Heart left ventricle (tissue), 16 donors: ENCODE measurements at regions not wholly inside any gene's neighbourhood (a gene's known extent, or its start where the extent isn't known, plus 50 kb on each side); places are given as distances from the start of the nearest gene placed in this dataset.

Experiments
- ATAC-seq, 4 donors: fragments of 200-7000 bp; cut with Tn5 transposase; one replicate each; pipeline ENCODE4 v1.9.1; 2020 to 2022; ENCODE audit warnings: moderate library complexity in 4 of 4, mild to moderate bottlenecking in 3 of 4, moderate number of reproducible peaks in 1 of 4
- DNase-seq, 5 donors: peaks; one replicate each; pipeline ENCODE4 v3.0.0-alpha.2; 2020
- H3K27ac ChIP-seq, 12 donors: fragments of 200-600 bp; sonication (generic) in 4 of 12; one replicate each; pipeline versions ENCODE4 v1.5.0 to v1.8.0; 2016 to 2022; ENCODE audit warnings: mild to moderate bottlenecking in 2 of 12
- H3K27me3 ChIP-seq, 9 donors: fragments of 200-600 bp; sonication (generic) in 2 of 9; one replicate each; pipeline versions ENCODE4 v1.5.1 to v1.8.0; 2016 to 2022; ENCODE audit warnings: mild to moderate bottlenecking in 3 of 9
- H3K36me3 ChIP-seq, 9 donors: fragments of 200-600 bp; sonication (generic) in 2 of 9; one replicate each; pipeline versions ENCODE4 v1.5.0 to v1.8.0; 2018 to 2022; ENCODE audit warnings: mild to moderate bottlenecking in 2 of 9
- H3K4me1 ChIP-seq, 12 donors: fragments of 200-600 bp; sonication (generic) in 4 of 12; one replicate each; pipeline versions ENCODE4 v1.5.0 to v1.8.0; 2016 to 2022; ENCODE audit warnings: mild to moderate bottlenecking in 3 of 12
- H3K4me3 ChIP-seq, 12 donors: fragments of 200-600 bp; sonication (generic) in 4 of 12; one replicate each; pipeline versions ENCODE4 v1.5.0 to v1.8.0; 2017 to 2022; ENCODE audit warnings: mild to moderate bottlenecking in 9 of 12, moderate library complexity in 4 of 12
- H3K9me3 ChIP-seq, 12 donors: fragments of 200-600 bp; sonication (generic) in 4 of 12; one replicate each; pipeline versions ENCODE4 v1.5.0 to v1.8.0; 2016 to 2022; ENCODE audit warnings: mild to moderate bottlenecking in 1 of 12
- CTCF ChIP-seq, 12 donors: fragments of 200-600 bp; sonication (generic) in 4 of 12; IDR thresholded peaks; one replicate each; pipeline versions ENCODE4 v1.5.0 to v1.8.0; 2018 to 2022; ENCODE audit warnings: antibody characterized with exemption in 12 of 12, mild to moderate bottlenecking in 5 of 12
- POLR2A ChIP-seq, 2 donors: fragments of 450-650 bp; IDR thresholded peaks; one replicate each; pipeline ENCODE4 v1.6.1; 2017; ENCODE audit warnings: antibody characterized with exemption in 2 of 2, mild to moderate bottlenecking in 2 of 2, moderate library complexity in 2 of 2
- WGBS, 4 donors: extraction: QIAGEN DNeasy Blood & Tissue Kit in 2 of 4; methylation state at CpG; one replicate each; pipeline versions ENCODE4 v1.1.5 to v1.1.7; 2013 to 2018; 5-methylcytosine and 5-hydroxymethylcytosine counted together
- intact Hi-C, 10 donors: fragments of 100-400 bp; cut with DNase I; formaldehyde crosslinking; loops; one replicate each; pipeline versions ENCODE4 v1.11.1 to v1.14.2; 2022
- donor health status: ischemic (EF 13 %, LVEDD 7.1; RV severe dilation, severe dysfunction).
- donor health status: healthy with polysubstance abuse.
- donor health status: DM: no; HTN: yes; CAD: no.
- donor health status: DM: no; HTN: no; CAD: no.
- donor health status: ischemic (EF 25% LVEDD 6.9; RV normal size, moderate dysfunction).
- donor health status: ischemic (EF 25% LVEDD 5.7; RV mildly dilated, moderate dysfunction).
- donor health status: healthy.
- donor health status: DM: yes; HTN: yes; CAD: no.
- donor health status: ischemic (EF 35%, LVEDD 5.7; RV mildly dilated, moderate dysfunction).
- donor health status: nonischemic (EF 11% LVEDD 7.7; RV severe dilation, severe dysfunction).
- donor health status: DM: yes; HTN: yes; CAD: no.
- donor health status: PGD.
- donor health status: ischemic (EF 29% LVEDD 5.4; RV normal size, mild dysfunction).
- donor health status: nonischemic (EF 23%, LVEDD 6.1; RV moderate dilation, normal function).

DNA sequence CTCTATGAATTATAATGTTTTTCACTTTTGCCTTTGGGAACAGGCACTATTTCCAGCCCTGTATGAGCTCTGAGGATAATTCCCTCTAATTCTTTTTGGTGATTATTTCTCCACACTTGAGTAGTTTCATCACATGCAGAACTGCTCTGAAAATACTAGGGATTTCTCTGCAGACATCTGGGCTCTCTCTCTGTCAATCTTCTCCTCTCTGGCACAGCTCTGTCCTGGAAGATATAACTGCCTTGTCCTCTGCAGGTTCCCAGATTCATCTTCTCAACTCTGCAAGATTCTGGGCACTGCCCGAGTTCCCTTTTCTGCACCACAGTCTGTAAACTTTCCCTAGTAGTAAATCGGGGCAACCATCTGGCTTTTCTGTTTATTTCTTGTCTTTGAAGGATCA is 131.3 kb upstream of the FMN2 start:
- no peak for ATAC-seq
- 71 to 80% (median 74%) methylated on average over 2 of the region's 2 CpGs for WGBS, 4 donors
- no peak for DNase-seq
- Histone ChIP-seq H3K27me3 (peaks cover 0 to 23% (median 0%) of the 10 kb centered on the region in 9 donors), H3K9me3 (peaks cover 0 to 5% (median 0%) of the 10 kb centered on the region in 12 donors), H3K27ac (no peak overlapping the region), H3K4me1 (no peaks in the 10 kb centered on the region), H3K36me3 (no peaks in the 10 kb centered on the region), H3K4me3 (no peak overlapping the region)
- TF ChIP-seq POLR2A (IDR thresholded peaks at IDR 0.05) (no peak), CTCF (IDR thresholded peaks at IDR 0.05) (no peak)
- intact Hi-C loops: no loop called here

DNA sequence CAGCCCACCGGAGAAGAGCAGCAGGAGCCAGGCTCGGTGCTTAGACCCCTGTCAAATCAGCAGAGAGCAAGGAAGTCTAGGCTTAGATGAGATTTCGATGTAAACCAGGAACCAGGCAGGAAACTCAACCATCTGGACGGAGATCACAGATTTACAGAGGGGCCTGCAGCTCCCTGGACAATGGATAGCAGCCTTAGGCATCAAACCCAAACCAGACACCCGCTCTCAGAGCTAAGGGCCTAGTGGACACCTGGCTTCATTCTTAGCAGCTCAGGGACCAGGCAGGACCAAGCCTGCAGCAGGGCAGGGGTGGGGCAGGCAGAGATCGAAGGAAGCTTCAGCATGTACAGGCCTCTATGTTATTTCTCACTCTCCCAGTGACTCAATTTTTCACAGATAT is 127.8 kb upstream of the FMN2 start:
- Histone ChIP-seq H3K9me3 (peaks cover 0 to 5% (median 0%) of the 10 kb centered on the region in 12 donors), H3K36me3 (no peaks in the 10 kb centered on the region), H3K27ac (no peak overlapping the region), H3K27me3 (peaks cover 0 to 22% (median 0%) of the 10 kb centered on the region in 9 donors), H3K4me1 (no peaks in the 10 kb centered on the region), H3K4me3 (no peak overlapping the region)
- TF ChIP-seq CTCF (IDR thresholded peaks at IDR 0.05): no peak
- no peak for TF ChIP-seq POLR2A (IDR thresholded peaks at IDR 0.05)
- no peak for DNase-seq
- 53 to 65% (median 61%) methylated on average over 6 of the region's 6 CpGs for WGBS, 4 donors
- ATAC-seq: no peak
- intact Hi-C loops: no loop called here

GRCh38 chr1:239976130-239976968 is 115.3 kb upstream of the FMN2 start:
- H3K4me1 ChIP-seq: no peaks in the 10 kb centered on the region
- DNase-seq (peak in 1 of 5 donors; percentile 37), ATAC-seq (no peak)
- no peak overlapping the region for H3K27ac ChIP-seq
- intact Hi-C loops: loop anchor here in 1 of 10 donors (2.0 kb wide), 1 partner anchor 26 kb away; no protein-coding TSS in a partner anchor
- H3K9me3 ChIP-seq: peaks cover 0 to 26% (median 7%) of the 10 kb centered on the region in 12 donors
- peaks cover 0 to 8% (median 0%) of the 10 kb centered on the region in 9 donors for H3K27me3 ChIP-seq
- WGBS, 4 donors: 23 to 31% (median 26%) methylated on average over 5 of the region's 5 CpGs
- H3K4me3 ChIP-seq: no peak overlapping the region
- H3K36me3 ChIP-seq: no peaks in the 10 kb centered on the region
- TF ChIP-seq POLR2A (IDR thresholded peaks at IDR 0.05) (no peak), CTCF (IDR thresholded peaks at IDR 0.05) (peak; percentile 78 to 97 (median 91))

DNA sequence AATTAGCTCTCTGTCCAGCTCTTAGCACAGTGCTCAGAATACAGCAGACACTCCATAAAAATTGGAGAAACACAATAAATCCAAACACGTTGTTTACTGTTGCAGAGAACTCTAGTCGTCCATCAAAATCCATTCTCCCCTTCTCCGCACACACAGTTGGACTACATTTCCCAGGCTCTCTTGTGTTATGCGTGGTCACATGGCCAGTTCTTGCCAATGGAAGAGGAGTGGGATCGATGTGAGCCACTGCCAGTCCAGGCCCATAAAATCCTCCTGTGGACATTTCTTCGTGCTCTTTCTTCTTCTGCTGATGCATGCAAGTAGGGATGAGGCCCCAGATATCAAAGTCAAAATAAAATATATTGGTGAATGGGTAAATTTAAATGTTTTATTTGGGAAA is 114.3 kb upstream of the FMN2 start:
- H3K4me1 ChIP-seq: no peaks in the 10 kb centered on the region
- no peak overlapping the region for H3K27ac ChIP-seq
- TF ChIP-seq POLR2A (IDR thresholded peaks at IDR 0.05) (no peak), CTCF (IDR thresholded peaks at IDR 0.05) (no peak)
- DNase-seq (no peak), ATAC-seq (no peak)
- 70 to 88% (median 80%) methylated on average over 6 of the region's 6 CpGs for WGBS, 4 donors
- H3K36me3 ChIP-seq: no peaks in the 10 kb centered on the region
- intact Hi-C loops: loop anchor here in 1 of 10 donors (2.0 kb wide), 1 partner anchor 27 kb away; no protein-coding TSS in a partner anchor
- peaks cover 0 to 5% (median 0%) of the 10 kb centered on the region in 9 donors for H3K27me3 ChIP-seq
- H3K9me3 ChIP-seq: peaks cover 0 to 26% (median 7%) of the 10 kb centered on the region in 12 donors
- no peak overlapping the region for H3K4me3 ChIP-seq
